ENCODE measurements at regions not wholly inside any gene's neighbourhood (a gene's known extent, or its start where the extent isn't known, plus 50 kb on each side); places are given as distances from the start of the nearest gene placed in this dataset.

DNA sequence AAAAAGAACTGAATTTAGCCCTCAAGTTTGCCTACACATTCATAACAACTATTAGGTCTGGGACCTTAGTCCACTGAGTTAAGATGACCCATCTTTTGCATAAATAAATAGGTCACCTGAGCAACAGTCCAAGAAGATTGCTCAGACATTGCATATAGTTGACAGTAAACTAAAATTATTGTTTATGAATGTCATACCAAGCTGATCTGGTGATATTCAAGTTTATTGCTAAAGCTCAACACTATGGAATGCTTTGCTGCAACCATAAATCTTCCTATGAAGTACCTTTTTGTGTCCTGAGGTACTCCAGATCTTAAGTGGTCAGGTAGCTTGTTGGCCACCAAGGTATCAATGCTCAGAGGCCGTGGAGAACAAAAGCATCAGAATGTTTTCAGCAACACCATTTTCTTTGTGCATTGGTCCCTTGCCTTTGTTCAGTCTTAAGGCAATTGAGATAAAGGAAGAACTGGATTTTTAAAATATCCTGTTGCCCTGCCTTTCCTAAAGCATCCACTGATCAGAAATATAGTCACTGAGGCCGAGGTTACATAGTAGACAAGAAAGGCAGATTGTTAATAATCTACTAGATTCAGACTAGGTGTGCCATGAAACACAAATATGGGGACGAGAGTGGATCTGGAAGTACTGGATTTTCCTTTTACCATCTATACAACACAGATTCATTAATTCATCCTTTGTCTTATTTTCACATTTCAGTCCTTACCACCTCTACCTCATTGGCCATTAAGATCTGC, 321.3 kb downstream of the PTEN start:
- TF ChIP-seq EZH2 (IDR thresholded peaks at IDR 0.05; ENCODE audit: insufficient read depth, poor library complexity, severe bottlenecking) (no peak), EZH2phosphoT487 (IDR thresholded peaks at IDR 0.05; ENCODE audit: insufficient read depth, low read depth) (no peak)
